GM23338 (cell line): ENCODE measurements at regions not wholly inside any gene's neighbourhood (a gene's known extent, or its start where the extent isn't known, plus 50 kb on each side); places are given as distances from the start of the nearest gene placed in this dataset.

ENCODE experiments used
- ATAC-seq: fragments of 200-7000 bp; cut with Tn5 transposase; 3 replicates; pipeline ENCODE4 v1.9.1; 2020
- DNase-seq: peaks from one replicate; pipeline ENCODE4 v3.0.0-alpha.2; 2015; ENCODE audit warnings: low spot score
- H2AFZ ChIP-seq: fragments of 200-600 bp; sonication (generic); 2 replicates; pipeline ENCODE4 v1.8.0; 2016; ENCODE audit warnings: antibody characterized with exemption, mild to moderate bottlenecking, moderate library complexity
- H3F3A ChIP-seq: fragments of 200-600 bp; sonication (generic); replicated peaks from 2 replicates; pipeline ENCODE4 v1.8.0; 2017; ENCODE audit warnings: antibody characterized with exemption, mixed run types, low read depth
- H3K27ac ChIP-seq: fragments of 200-600 bp; sonication (generic); 2 replicates; pipeline ENCODE4 v1.6.1; 2016; ENCODE audit warnings: low read depth
- H3K27me3 ChIP-seq: fragments of 200-600 bp; sonication (generic); 2 replicates; pipeline ENCODE4 v1.8.0; 2016; ENCODE audit warnings: mild to moderate bottlenecking, mixed run types, moderate library complexity; ENCODE audit not compliant: insufficient read depth
- H3K36me3 ChIP-seq: fragments of 200-600 bp; sonication (generic); 2 replicates; pipeline ENCODE4 v1.8.0; 2016; ENCODE audit warnings: mild to moderate bottlenecking; ENCODE audit not compliant: insufficient read depth
- H3K4me1 ChIP-seq: fragments of 200-600 bp; sonication (generic); 2 replicates; pipeline ENCODE4 v1.8.0; 2016; ENCODE audit warnings: mild to moderate bottlenecking, moderate library complexity; ENCODE audit not compliant: insufficient read depth
- H3K4me2 ChIP-seq: fragments of 200-600 bp; sonication (generic); 2 replicates; pipeline ENCODE4 v1.7.1; 2017; ENCODE audit warnings: mixed run types
- H3K4me3 ChIP-seq: fragments of 200-600 bp; sonication (generic); 2 replicates; pipeline ENCODE4 v1.6.1; 2016; ENCODE audit warnings: mixed run types
- H3K79me2 ChIP-seq: fragments of 200-600 bp; sonication (generic); replicated peaks from 2 replicates; pipeline ENCODE4 v1.8.0; 2017; ENCODE audit warnings: mild to moderate bottlenecking; ENCODE audit not compliant: insufficient read depth
- H3K9me2 ChIP-seq: fragments of 200-600 bp; sonication (generic); 2 replicates; pipeline ENCODE4 v1.8.0; 2017; ENCODE audit not compliant: insufficient read depth
- H4K20me1 ChIP-seq: fragments of 200-600 bp; sonication (generic); replicated peaks from 2 replicates; pipeline ENCODE4 v1.8.0; 2017; ENCODE audit warnings: mild to moderate bottlenecking; ENCODE audit not compliant: insufficient read depth
- H3K27ac Mint-ChIP-seq: 2 replicates; pipeline ENCODE4 v1.8.0; 2020; ENCODE audit warnings: inconsistent platforms, mild to moderate bottlenecking, moderate library complexity, mixed read lengths
- H3K27me3 Mint-ChIP-seq: 3 replicates; pipeline ENCODE4 v1.8.0; 2022; ENCODE audit warnings: low read depth, mild to moderate bottlenecking, moderate library complexity, mixed read lengths, inconsistent platforms; ENCODE audit not compliant: insufficient read depth, poor library complexity
- H3K36me3 Mint-ChIP-seq: 3 replicates; pipeline ENCODE4 v1.8.0; 2021; ENCODE audit warnings: low read depth, mild to moderate bottlenecking, inconsistent platforms, moderate library complexity, mixed read lengths
- H3K4me1 Mint-ChIP-seq: 3 replicates; pipeline ENCODE4 v1.8.0; 2020; ENCODE audit warnings: mild to moderate bottlenecking, inconsistent platforms, mixed read lengths
- H3K4me3 Mint-ChIP-seq: 3 replicates; pipeline ENCODE4 v1.8.0; 2021; ENCODE audit warnings: moderate library complexity, mild to moderate bottlenecking, inconsistent platforms, mixed read lengths
- H3K9me3 Mint-ChIP-seq: 3 replicates; pipeline ENCODE4 v1.8.0; 2020; ENCODE audit warnings: moderate library complexity, mild to moderate bottlenecking, inconsistent platforms, mixed read lengths
- CREB1 ChIP-seq: fragments of 250-450 bp; sonication (Bioruptor Pico); IDR thresholded peaks from 2 replicates; pipeline ENCODE4 v1.5.0; 2020; ENCODE audit warnings: low read depth, mild to moderate bottlenecking, moderate library complexity
- EZH2 ChIP-seq: fragments of 200-600 bp; sonication (generic); IDR thresholded peaks from one replicate; pipeline ENCODE4 v1.8.0; 2017; ENCODE audit warnings: antibody characterized with exemption, mild to moderate bottlenecking, low read depth; ENCODE audit not compliant: unreplicated experiment
- EZH2phosphoT487 ChIP-seq: fragments of 200-600 bp; sonication (generic); IDR thresholded peaks from one replicate; pipeline ENCODE4 v1.8.1; 2018; ENCODE audit warnings: antibody characterized with exemption; ENCODE audit not compliant: unreplicated experiment
- JUNB ChIP-seq: IDR thresholded peaks from one replicate; pipeline ENCODE4 v1.6.1; 2016; ENCODE audit warnings: antibody characterized with exemption; ENCODE audit not compliant: unreplicated experiment
- NANOG ChIP-seq: IDR thresholded peaks from 2 replicates; pipeline ENCODE4 v1.6.1; 2016; ENCODE audit warnings: antibody characterized with exemption, borderline replicate concordance
- POLR2AphosphoS5 ChIP-seq: IDR thresholded peaks from 2 replicates; pipeline ENCODE4 v1.6.1; 2016; ENCODE audit warnings: antibody characterized with exemption, low read depth
- ZNF114 ChIP-seq: fragments of 250-450 bp; sonication (Bioruptor Pico); IDR thresholded peaks from 2 replicates; pipeline ENCODE4 v1.5.0; 2020; ENCODE audit warnings: mild to moderate bottlenecking, moderate library complexity
- ZNF331 ChIP-seq: fragments of 250-450 bp; sonication (Bioruptor Pico); IDR thresholded peaks from 2 replicates; pipeline ENCODE4 v1.5.0; 2020; ENCODE audit warnings: low read depth, mild to moderate bottlenecking, moderate library complexity
- ZNF462 ChIP-seq: fragments of 250-450 bp; sonication (Bioruptor Pico); IDR thresholded peaks from 2 replicates; pipeline ENCODE4 v1.5.0; 2020; ENCODE audit warnings: mild to moderate bottlenecking, moderate library complexity

- DNase-seq = no peak
- no peaks in the 10 kb centered on the region for H3K27me3 Mint-ChIP-seq
- H3K4me3 Mint-ChIP-seq = no peak overlapping the region
- H3K27ac Mint-ChIP-seq = peak overlapping the region; percentile 11
- ATAC-seq = no peak
- Histone ChIP-seq H3K27ac (peak overlapping the region; percentile 79), H3K4me2 (no peak overlapping the region), H3K4me3 (no peak overlapping the region), H3K36me3 (no peaks in the 10 kb centered on the region), H3F3A (no peaks in the 10 kb centered on the region), H2AFZ (peak overlapping the region; percentile 66; the same call in 1 of the 2 replicates), H3K4me1 (peaks cover 32% of the 10 kb centered on the region), H3K79me2 (no peaks in the 10 kb centered on the region), H3K9me2 (no peaks in the 10 kb centered on the region), H4K20me1 (no peaks in the 10 kb centered on the region), H3K27me3 (no peaks in the 10 kb centered on the region)
- peaks cover 4% of the 10 kb centered on the region for H3K36me3 Mint-ChIP-seq
- TF ChIP-seq JUNB (no peak), EZH2phosphoT487 (no peak), ZNF331 (no peak), EZH2 (no peak)
- peaks cover 3% of the 10 kb centered on the region for H3K9me3 Mint-ChIP-seq
- H3K4me1 Mint-ChIP-seq = peaks cover 26% of the 10 kb centered on the region
These were observed 123.2 kb downstream of the B3GNT2 start for GRCh38 chr2:62319070-62319469.

GRCh38 chr2:62315476-62315875, 119.6 kb downstream of the B3GNT2 start:
- no peaks in the 10 kb centered on the region for H3K79me2 ChIP-seq
- no peak overlapping the region for H3K4me3 Mint-ChIP-seq

DNA sequence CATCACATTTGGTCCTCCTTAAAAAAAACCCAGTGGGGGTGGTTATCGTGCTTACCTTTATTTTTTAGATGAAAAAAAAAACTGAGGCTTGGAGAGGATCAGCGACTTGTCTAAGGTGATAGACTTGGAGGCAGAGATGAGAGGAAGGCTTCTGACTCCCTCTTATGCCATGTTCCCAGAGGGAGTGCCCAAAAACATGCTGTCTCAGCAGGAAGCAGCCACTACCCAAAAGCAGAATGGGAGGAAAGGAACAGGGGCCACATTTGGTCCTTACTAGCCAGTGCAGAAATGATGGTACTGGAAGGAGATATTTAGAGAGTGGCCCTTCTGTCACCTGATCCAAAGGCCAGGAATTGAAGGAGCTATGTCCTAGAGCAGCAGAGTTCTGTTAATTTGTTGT, 118.4 kb downstream of the B3GNT2 start:
- Mint-ChIP-seq H3K4me3 (no peak overlapping the region), H3K4me1 (peaks cover 16% of the 10 kb centered on the region), H3K27ac (no peak overlapping the region), H3K27me3 (peaks cover 5% of the 10 kb centered on the region), H3K36me3 (no peaks in the 10 kb centered on the region), H3K9me3 (no peaks in the 10 kb centered on the region)
- Histone ChIP-seq H3K4me2 (no peak overlapping the region), H3K9me2 (no peaks in the 10 kb centered on the region), H3K27ac (no peak overlapping the region), H3F3A (0 out of 2 replicates have a peak, but pooled peaks cover 7% of the 10 kb centered on the region), H3K36me3 (no peaks in the 10 kb centered on the region), H2AFZ (no peak overlapping the region), H4K20me1 (no peaks in the 10 kb centered on the region), H3K4me1 (peaks cover 19% of the 10 kb centered on the region), H3K27me3 (no peaks in the 10 kb centered on the region), H3K79me2 (no peaks in the 10 kb centered on the region), H3K4me3 (no peak overlapping the region)
- ATAC-seq (no peak), DNase-seq (no peak)
- TF ChIP-seq ZNF114 (no peak), CREB1 (CRISPR knock-in tag) (no peak), NANOG (no peak), JUNB (no peak), ZNF462 (CRISPR knock-in tag) (no peak), EZH2phosphoT487 (no peak)

More at GRCh38 chr2:62315476-62315875, 119.6 kb downstream of the B3GNT2 start:
- no peak for ATAC-seq
- Mint-ChIP-seq H3K27me3 (peaks cover 3% of the 10 kb centered on the region), H3K27ac (no peak overlapping the region), H3K36me3 (no peaks in the 10 kb centered on the region), H3K9me3 (no peaks in the 10 kb centered on the region), H3K4me1 (peaks cover 5% of the 10 kb centered on the region)
- Histone ChIP-seq H3K36me3 (no peaks in the 10 kb centered on the region), H3K4me3 (no peak overlapping the region), H3F3A (no peaks in the 10 kb centered on the region), H3K27me3 (no peaks in the 10 kb centered on the region), H3K4me2 (no peak overlapping the region), H4K20me1 (no peaks in the 10 kb centered on the region), H2AFZ (no peak overlapping the region), H3K9me2 (no peaks in the 10 kb centered on the region), H3K27ac (no peak overlapping the region), H3K4me1 (peaks cover 15% of the 10 kb centered on the region)
- TF ChIP-seq CREB1 (CRISPR knock-in tag) (no peak), JUNB (no peak), EZH2 (no peak), POLR2AphosphoS5 (no peak), ZNF331 (no peak)
- no peak for DNase-seq
